ENCODE measurements at regions not wholly inside any gene's neighbourhood (a gene's known extent, or its start where the extent isn't known, plus 50 kb on each side); places are given as distances from the start of the nearest gene placed in this dataset.

- no TSS peak for BruUV-seq (replicated peaks)
- ChIA-PET POLR2A (ENCODE audit: low non-redundant PET) (no interaction called here), CTCF (interaction anchor here (0.6 kb wide), 1 partner anchor 165 kb away, joined by 4 read pairs; no protein-coding TSS in a partner anchor)
- Histone ChIP-seq H3K36me3 (ENCODE audit: insufficient read depth, low read length, poor library complexity, severe bottlenecking) (no peaks in the 10 kb centered on the region), H3K4me1 (ENCODE audit: insufficient read depth, low read length, poor library complexity, severe bottlenecking) (no peaks in the 10 kb centered on the region), H3K27me3 (replicated peaks; ENCODE audit: insufficient read depth, low read depth, low read length, poor library complexity) (no peaks in the 10 kb centered on the region), H3K27ac (ENCODE audit: low read depth, low read length, poor library complexity, severe bottlenecking) (no peak overlapping the region), H3K4me3 (ENCODE audit: low read depth, low read length, poor library complexity, severe bottlenecking) (no peak overlapping the region), H3K9me3 (ENCODE audit: low read depth, low read length, poor library complexity, severe bottlenecking) (no peaks in the 10 kb centered on the region)
- intact Hi-C loops (cut with micrococcal nuclease; ENCODE audit: unreplicated experiment) = no loop called here
- TF ChIP-seq, protein P1, sequence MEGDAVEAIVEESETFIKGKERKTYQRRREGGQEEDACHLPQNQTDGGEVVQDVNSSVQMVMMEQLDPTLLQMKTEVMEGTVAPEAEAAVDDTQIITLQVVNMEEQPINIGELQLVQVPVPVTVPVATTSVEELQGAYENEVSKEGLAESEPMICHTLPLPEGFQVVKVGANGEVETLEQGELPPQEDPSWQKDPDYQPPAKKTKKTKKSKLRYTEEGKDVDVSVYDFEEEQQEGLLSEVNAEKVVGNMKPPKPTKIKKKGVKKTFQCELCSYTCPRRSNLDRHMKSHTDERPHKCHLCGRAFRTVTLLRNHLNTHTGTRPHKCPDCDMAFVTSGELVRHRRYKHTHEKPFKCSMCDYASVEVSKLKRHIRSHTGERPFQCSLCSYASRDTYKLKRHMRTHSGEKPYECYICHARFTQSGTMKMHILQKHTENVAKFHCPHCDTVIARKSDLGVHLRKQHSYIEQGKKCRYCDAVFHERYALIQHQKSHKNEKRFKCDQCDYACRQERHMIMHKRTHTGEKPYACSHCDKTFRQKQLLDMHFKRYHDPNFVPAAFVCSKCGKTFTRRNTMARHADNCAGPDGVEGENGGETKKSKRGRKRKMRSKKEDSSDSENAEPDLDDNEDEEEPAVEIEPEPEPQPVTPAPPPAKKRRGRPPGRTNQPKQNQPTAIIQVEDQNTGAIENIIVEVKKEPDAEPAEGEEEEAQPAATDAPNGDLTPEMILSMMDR (conservative IDR thresholded peaks at IDR 0.05; ENCODE audit: low read depth, low read length) = no peak
- TF ChIP-seq EZH2 (IDR thresholded peaks at IDR 0.05; ENCODE audit: borderline replicate concordance, low read depth, low read length, poor library complexity, severe bottlenecking) = no peak
- DNase-seq (ENCODE audit: low spot score) = no peak
Measured at GRCh38 chr2:217396165-217396564, 536.3 kb upstream of the TNP1 start.

- ChIA-PET CTCF (no interaction called here), POLR2A (ENCODE audit: low non-redundant PET) (interaction anchor here (0.7 kb wide), 1 partner anchor 8 kb away, joined by 3 read pairs; no protein-coding TSS in a partner anchor)
- H3K4me1 ChIP-seq (ENCODE audit: insufficient read depth, low read length, poor library complexity, severe bottlenecking) = no peaks in the 10 kb centered on the region
- no peak for DNase-seq (ENCODE audit: low spot score)
- BruUV-seq (replicated peaks) = no TSS peak
- no peaks in the 10 kb centered on the region for H3K27me3 ChIP-seq (replicated peaks; ENCODE audit: insufficient read depth, low read depth, low read length, poor library complexity)
- H3K9me3 ChIP-seq (ENCODE audit: low read depth, low read length, poor library complexity, severe bottlenecking) = no peaks in the 10 kb centered on the region
- no peaks in the 10 kb centered on the region for H3K36me3 ChIP-seq (ENCODE audit: insufficient read depth, low read length, poor library complexity, severe bottlenecking)
- no peak overlapping the region for H3K27ac ChIP-seq (ENCODE audit: low read depth, low read length, poor library complexity, severe bottlenecking)
- intact Hi-C loops (cut with micrococcal nuclease; ENCODE audit: unreplicated experiment) = no loop called here
- H3K4me3 ChIP-seq (ENCODE audit: low read depth, low read length, poor library complexity, severe bottlenecking) = no peak overlapping the region
- TF ChIP-seq, protein P1 (conservative IDR thresholded peaks at IDR 0.05; ENCODE audit: low read depth, low read length) = no peak
- no peak for TF ChIP-seq EZH2 (IDR thresholded peaks at IDR 0.05; ENCODE audit: borderline replicate concordance, low read depth, low read length, poor library complexity, severe bottlenecking)
Measured at GRCh38 chr2:217394510-217395351, 534.9 kb upstream of the TNP1 start.

- BruUV-seq (replicated peaks) = no TSS peak
- Histone ChIP-seq H3K4me1 (ENCODE audit: insufficient read depth, low read length, poor library complexity, severe bottlenecking) (no peaks in the 10 kb centered on the region), H3K36me3 (ENCODE audit: insufficient read depth, low read length, poor library complexity, severe bottlenecking) (no peaks in the 10 kb centered on the region), H3K27ac (ENCODE audit: low read depth, low read length, poor library complexity, severe bottlenecking) (no peak overlapping the region), H3K27me3 (replicated peaks; ENCODE audit: insufficient read depth, low read depth, low read length, poor library complexity) (no peaks in the 10 kb centered on the region), H3K4me3 (ENCODE audit: low read depth, low read length, poor library complexity, severe bottlenecking) (no peak overlapping the region), H3K9me3 (ENCODE audit: low read depth, low read length, poor library complexity, severe bottlenecking) (no peaks in the 10 kb centered on the region)
- CTCF ChIA-PET = no interaction called here
- TF ChIP-seq EZH2 (IDR thresholded peaks at IDR 0.05; ENCODE audit: borderline replicate concordance, low read depth, low read length, poor library complexity, severe bottlenecking) = no peak
- TF ChIP-seq, protein P1 (conservative IDR thresholded peaks at IDR 0.05; ENCODE audit: low read depth, low read length) = no peak
- DNase-seq (ENCODE audit: low spot score) = peak; percentile 11
- POLR2A ChIA-PET (ENCODE audit: low non-redundant PET) = interaction anchor here (0.6 kb wide), 1 partner anchor 134 kb away, joined by 3 read pairs; no protein-coding TSS in a partner anchor
- intact Hi-C loops (cut with micrococcal nuclease; ENCODE audit: unreplicated experiment) = no loop called here
Measured at GRCh38 chr2:217393585-217394032, 533.7 kb upstream of the TNP1 start.
